GM12865 (cell line): ENCODE measurements at regions not wholly inside any gene's neighbourhood (a gene's known extent, or its start where the extent isn't known, plus 50 kb on each side); places are given as distances from the start of the nearest gene placed in this dataset.

Experiments
- DNase-seq: peaks from one replicate; pipeline ENCODE4 v3.0.0; 2010; ENCODE audit warnings: low read depth
- H3K4me3 ChIP-seq: 2 replicates; pipeline ENCODE4 v1.5.1; 2011; ENCODE audit warnings: mild to moderate bottlenecking, low read depth, low read length, control low read depth
- CTCF ChIP-seq: IDR thresholded peaks from 2 replicates; pipeline ENCODE4 v1.5.1; 2011; ENCODE audit warnings: low read length, control low read depth, low read depth, inconsistent platforms; ENCODE audit not compliant: insufficient read depth; ENCODE audit errors: missing control alignments

GRCh38 chr5:124664287-124664686, 82.2 kb downstream of the ZNF608 start:
- H3K4me3 ChIP-seq = no peak overlapping the region
- DNase-seq = no peak

GRCh38 chr5:124663101-124663506, 83.3 kb downstream of the ZNF608 start:
- no peak for DNase-seq
- H3K4me3 ChIP-seq = no peak overlapping the region
- TF ChIP-seq CTCF = no peak

More at GRCh38 chr5:124664287-124664686, 82.2 kb downstream of the ZNF608 start:
- no peak for TF ChIP-seq CTCF

GRCh38 chr5:124662181-124662781, 84.2 kb downstream of the ZNF608 start:
- no peak for DNase-seq
- no peak overlapping the region for H3K4me3 ChIP-seq
- no peak for TF ChIP-seq CTCF

GRCh38 chr5:124661317-124662141, 84.9 kb downstream of the ZNF608 start:
- no peak overlapping the region for H3K4me3 ChIP-seq
- no peak for DNase-seq
- TF ChIP-seq CTCF = no peak

- no peak for DNase-seq
- H3K4me3 ChIP-seq = no peak overlapping the region
- TF ChIP-seq CTCF = no peak
Observed at GRCh38 chr5:124660229-124661093, 86.0 kb downstream of the ZNF608 start.

- DNase-seq = no peak
- TF ChIP-seq CTCF = no peak
- no peak overlapping the region for H3K4me3 ChIP-seq
Observed at GRCh38 chr5:124659798-124660197, 86.6 kb downstream of the ZNF608 start.
